ENCODE measurements at regions not wholly inside any gene's neighbourhood (a gene's known extent, or its start where the extent isn't known, plus 50 kb on each side); places are given as distances from the start of the nearest gene placed in this dataset.
"Not testable (repeated sequence)": the region's sequence is repeated elsewhere in the genome, so short reads cannot be mapped to it uniquely, and the experiment has no call there.

GRCh38 chrX:56368962-56369361 lies 136.8 kb downstream of the KLF8 start:
- Histone ChIP-seq H3K27me3 (ENCODE audit: insufficient read depth, low read length) (no peaks in the 10 kb centered on the region), H3K79me2 (ENCODE audit: insufficient read depth, low read length) (no peaks in the 10 kb centered on the region), H3K4me3 (ENCODE audit: insufficient read depth, low read length) (no peak overlapping the region), H3K4me1 (ENCODE audit: insufficient read depth, low read length) (no peaks in the 10 kb centered on the region), H3K36me3 (ENCODE audit: insufficient read depth, low read length) (no peaks in the 10 kb centered on the region), H4K20me1 (ENCODE audit: insufficient read depth, low read length) (no peaks in the 10 kb centered on the region), H3K27ac (ENCODE audit: low read depth, low read length) (no peak overlapping the region), H3K9me3 (ENCODE audit: low read depth, low read length) (no peaks in the 10 kb centered on the region), H2AFZ (ENCODE audit: low read length) (no peak overlapping the region), H3K4me2 (ENCODE audit: insufficient read depth, low read length) (no peak overlapping the region)
- no peak for DNase-seq (ENCODE audit: insufficient read length, low spot score, missing footprints)
- no peak for TF ChIP-seq CTCF (IDR thresholded peaks at IDR 0.05; ENCODE audit: extremely low read depth, low read depth, low read length)

GRCh38 chrX:56379984-56380780 lies 148.0 kb downstream of the KLF8 start:
- not testable (repeated sequence) for H3K4me1 ChIP-seq (ENCODE audit: insufficient read depth, low read length); H2AFZ ChIP-seq (ENCODE audit: low read length); H3K9me3 ChIP-seq (ENCODE audit: low read depth, low read length); H3K4me3 ChIP-seq (ENCODE audit: insufficient read depth, low read length); H3K4me2 ChIP-seq (ENCODE audit: insufficient read depth, low read length); H3K36me3 ChIP-seq (ENCODE audit: insufficient read depth, low read length); H3K27me3 ChIP-seq (ENCODE audit: insufficient read depth, low read length); H3K79me2 ChIP-seq (ENCODE audit: insufficient read depth, low read length); H4K20me1 ChIP-seq (ENCODE audit: insufficient read depth, low read length); H3K27ac ChIP-seq (ENCODE audit: low read depth, low read length); DNase-seq (ENCODE audit: insufficient read length, low spot score, missing footprints)

- Histone ChIP-seq H2AFZ (ENCODE audit: low read length) (no peak overlapping the region), H3K27me3 (ENCODE audit: insufficient read depth, low read length) (no peaks in the 10 kb centered on the region), H3K4me1 (ENCODE audit: insufficient read depth, low read length) (no peaks in the 10 kb centered on the region), H3K36me3 (ENCODE audit: insufficient read depth, low read length) (no peaks in the 10 kb centered on the region), H3K79me2 (ENCODE audit: insufficient read depth, low read length) (no peaks in the 10 kb centered on the region), H4K20me1 (ENCODE audit: insufficient read depth, low read length) (no peaks in the 10 kb centered on the region), H3K9me3 (ENCODE audit: low read depth, low read length) (no peaks in the 10 kb centered on the region), H3K27ac (ENCODE audit: low read depth, low read length) (no peak overlapping the region), H3K4me2 (ENCODE audit: insufficient read depth, low read length) (no peak overlapping the region), H3K4me3 (ENCODE audit: insufficient read depth, low read length) (no peak overlapping the region)
- DNase-seq (ENCODE audit: insufficient read length, low spot score, missing footprints): no peak
- TF ChIP-seq CTCF (IDR thresholded peaks at IDR 0.05; ENCODE audit: extremely low read depth, low read depth, low read length): no peak
These were observed 150.1 kb downstream of the KLF8 start for GRCh38 chrX:56382278-56382677.

- Histone ChIP-seq H3K9me3 (ENCODE audit: low read depth, low read length) (no peaks in the 10 kb centered on the region), H3K4me1 (ENCODE audit: insufficient read depth, low read length) (no peaks in the 10 kb centered on the region), H2AFZ (ENCODE audit: low read length) (no peak overlapping the region), H3K27ac (ENCODE audit: low read depth, low read length) (no peak overlapping the region), H3K4me3 (ENCODE audit: insufficient read depth, low read length) (no peak overlapping the region), H4K20me1 (ENCODE audit: insufficient read depth, low read length) (no peaks in the 10 kb centered on the region), H3K4me2 (ENCODE audit: insufficient read depth, low read length) (no peak overlapping the region), H3K36me3 (ENCODE audit: insufficient read depth, low read length) (no peaks in the 10 kb centered on the region), H3K79me2 (ENCODE audit: insufficient read depth, low read length) (no peaks in the 10 kb centered on the region), H3K27me3 (ENCODE audit: insufficient read depth, low read length) (no peaks in the 10 kb centered on the region)
- no peak for TF ChIP-seq CTCF (IDR thresholded peaks at IDR 0.05; ENCODE audit: extremely low read depth, low read depth, low read length)
- no peak for DNase-seq (ENCODE audit: insufficient read length, low spot score, missing footprints)
These were observed 153.2 kb downstream of the KLF8 start for GRCh38 chrX:56385336-56385735.
